OCI-M2 (cell line): ENCODE measurements at regions not wholly inside any gene's neighbourhood (a gene's known extent, or its start where the extent isn't known, plus 50 kb on each side); places are given as distances from the start of the nearest gene placed in this dataset.

Source experiments
- DNase-seq: peaks from one replicate; lab custom pipeline; 2025; ENCODE audit not compliant: unreplicated experiment; lab: John Stamatoyannopoulos, UW

DNA sequence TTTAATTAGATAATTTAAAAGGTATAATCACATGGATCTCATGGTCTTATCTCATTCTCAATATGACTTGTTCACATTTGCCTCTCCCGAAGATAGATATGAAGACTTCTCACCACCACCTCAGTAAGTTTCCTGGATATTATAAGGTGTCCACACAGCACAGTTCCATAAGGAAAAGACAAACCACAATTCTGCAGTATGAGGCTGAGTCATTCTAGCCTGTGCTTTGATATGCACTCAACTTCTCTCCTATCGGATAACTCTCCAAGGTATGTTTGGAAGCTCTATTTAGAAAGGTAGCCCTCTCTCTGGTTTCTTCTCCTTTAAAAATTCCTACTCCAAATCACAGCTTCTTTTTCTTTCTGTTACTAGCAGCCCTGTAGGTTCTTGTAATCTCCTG, 612.8 kb downstream of the ZPLD1 start:
- DNase-seq, result no peak

DNA sequence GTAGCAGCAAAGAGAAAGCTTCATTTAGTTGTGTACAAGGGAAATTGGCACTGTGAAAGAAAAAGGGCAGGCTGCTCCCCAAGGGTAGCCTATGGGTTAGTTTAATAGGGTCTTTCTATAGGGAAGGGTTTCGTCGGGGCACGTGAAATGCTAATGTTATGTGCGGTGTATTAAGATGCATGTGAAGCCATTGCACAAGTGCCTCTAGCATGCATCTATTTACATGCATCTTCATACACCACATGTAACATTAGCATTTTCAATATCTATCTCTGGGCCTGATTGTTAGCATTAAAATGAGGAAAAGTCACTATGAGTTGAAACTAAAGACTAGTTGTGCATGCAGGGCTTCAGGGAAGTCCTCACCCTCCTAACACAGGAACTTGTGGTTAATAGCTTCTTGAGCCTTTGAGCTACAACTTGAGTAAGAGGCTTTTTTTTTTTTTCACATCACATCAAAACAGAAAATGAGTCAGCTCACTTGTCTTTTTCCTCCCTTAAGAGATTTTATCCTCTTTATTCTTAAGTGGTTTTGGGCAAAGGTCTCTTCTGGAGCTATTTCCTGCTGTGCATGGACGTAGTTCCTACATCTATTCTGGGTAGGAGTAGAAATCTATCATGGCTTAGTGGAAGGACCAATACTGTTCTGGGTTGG, 613.4 kb downstream of the ZPLD1 start:
- no peak for DNase-seq

DNA sequence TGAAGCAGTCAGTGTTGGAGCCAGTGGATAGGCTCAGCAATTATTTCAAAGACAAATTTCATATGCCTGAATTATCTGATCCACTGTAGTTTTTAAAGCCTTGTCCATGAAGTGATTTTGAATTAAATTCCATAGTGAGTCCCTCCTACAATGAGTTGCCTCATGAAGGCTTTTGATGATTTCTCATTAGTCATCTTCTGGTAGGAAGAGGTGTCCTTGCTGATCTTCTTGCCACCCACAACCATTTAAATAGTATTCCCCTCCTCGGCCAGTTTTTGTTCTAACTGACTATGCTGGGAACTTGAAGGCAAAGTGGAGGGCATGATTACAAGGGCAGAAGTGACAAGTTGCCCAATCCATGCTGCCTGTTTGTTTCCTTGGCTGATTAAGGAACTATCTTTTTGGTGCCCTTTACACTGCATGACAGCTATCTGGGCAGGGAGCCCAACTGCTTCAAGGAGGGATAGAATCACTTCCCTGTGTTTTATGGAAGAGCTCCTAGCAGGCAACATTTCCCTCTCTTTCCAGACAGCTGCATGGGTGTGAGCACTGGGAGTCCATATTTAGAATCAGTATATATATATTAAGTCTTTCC, 617.5 kb downstream of the ZPLD1 start:
- DNase-seq, result no peak

DNA sequence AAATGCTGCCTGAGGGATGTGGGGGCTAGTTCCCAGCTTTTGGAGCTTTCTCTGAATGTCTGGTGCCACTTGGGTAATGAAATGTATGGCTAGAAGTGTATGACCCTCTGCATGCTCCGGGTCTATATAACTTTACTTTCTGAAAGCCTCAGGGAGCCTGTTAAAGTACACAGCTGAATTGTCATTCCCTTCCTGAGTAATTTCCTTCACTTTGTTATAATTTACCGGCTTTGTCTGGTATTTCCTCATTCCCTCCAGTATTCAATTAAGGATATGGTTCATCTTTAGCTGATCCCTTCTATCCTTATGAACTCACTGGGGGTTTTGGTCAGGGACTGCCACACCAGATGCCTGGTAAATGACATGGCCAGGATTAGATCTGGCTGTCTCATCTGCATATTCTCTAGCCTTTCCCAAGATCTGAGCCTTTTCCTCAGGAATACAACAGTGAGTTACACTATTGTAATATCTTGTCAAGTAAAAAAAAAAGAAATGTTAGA, 620.3 kb downstream of the ZPLD1 start:
- DNase-seq, result no peak

DNA sequence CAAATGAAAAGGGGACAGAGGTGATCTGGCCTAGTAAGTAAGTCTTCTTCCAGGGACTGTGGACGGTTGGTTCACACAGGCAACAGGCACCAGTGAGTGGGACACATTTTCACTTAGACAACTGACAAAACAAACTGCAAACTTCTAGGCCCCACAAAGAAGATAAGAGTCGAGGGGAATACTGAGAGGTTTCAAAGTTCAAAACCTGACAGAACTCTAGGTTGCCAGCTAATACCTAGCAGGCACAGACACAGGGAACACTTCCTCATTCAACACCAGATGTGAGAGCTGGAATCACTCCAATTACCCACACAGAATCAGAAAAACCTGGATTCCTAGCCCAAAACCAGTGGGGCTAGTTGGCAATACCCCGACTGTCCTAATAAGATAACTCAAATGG, 621.7 kb downstream of the ZPLD1 start:
- DNase-seq, result no peak

DNA sequence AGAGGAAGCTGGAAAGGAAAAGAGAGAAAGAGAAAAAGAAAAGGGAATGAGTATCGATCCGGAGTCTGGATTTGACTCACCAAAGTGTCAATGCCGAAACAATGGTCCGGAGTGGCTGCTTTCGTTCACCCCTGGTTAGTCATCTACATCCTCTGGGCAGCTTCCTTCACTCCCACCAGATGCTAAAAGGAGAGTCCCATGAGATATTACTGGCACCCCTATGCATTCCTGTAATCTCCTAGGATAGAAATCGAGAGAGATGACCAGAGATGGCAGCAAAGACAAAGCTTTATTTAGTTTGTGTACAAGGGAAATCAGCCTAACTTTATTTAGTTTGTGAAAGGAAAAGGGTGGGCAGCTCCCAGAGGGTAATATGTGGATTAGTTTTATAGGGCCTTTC, 622.2 kb downstream of the ZPLD1 start:
- DNase-seq, result no peak

DNA sequence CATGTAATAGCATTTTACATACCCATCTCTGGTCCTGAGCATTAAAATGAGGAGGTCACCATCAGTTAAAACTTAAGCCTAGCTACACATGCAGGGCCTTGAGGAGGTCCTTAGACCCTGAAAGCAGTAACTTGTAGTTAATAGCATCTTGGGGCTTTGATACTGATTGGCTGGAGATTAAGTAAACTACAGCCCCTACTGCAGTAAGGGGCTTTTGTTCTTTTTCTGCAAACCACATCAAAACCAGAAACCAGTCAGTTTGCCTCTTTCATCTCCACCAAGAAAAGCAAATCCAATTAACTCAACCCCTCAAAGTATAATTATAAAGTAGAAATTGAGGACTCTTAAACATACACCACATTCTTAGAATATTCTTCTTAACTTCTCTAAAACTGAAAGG, 622.7 kb downstream of the ZPLD1 start:
- no peak for DNase-seq

DNA sequence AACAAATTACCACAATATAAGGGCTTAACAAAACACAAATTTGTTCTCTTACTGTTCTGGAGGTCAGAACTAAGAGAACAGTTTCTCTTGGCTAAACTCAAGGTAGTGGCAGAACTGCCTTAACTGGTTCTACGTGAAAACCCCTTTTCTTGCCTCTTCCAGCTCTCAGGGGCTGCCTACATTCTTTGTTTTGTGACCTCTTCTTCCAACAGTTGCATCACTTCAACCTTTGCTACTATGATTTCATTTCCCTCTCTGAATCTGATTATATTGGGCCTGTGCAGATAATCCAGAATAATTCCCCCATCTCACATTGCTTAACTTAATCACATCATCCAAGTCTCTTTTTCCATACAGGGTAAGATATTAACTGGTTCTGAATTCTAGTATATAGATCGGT, 624.6 kb downstream of the ZPLD1 start:
- no peak for DNase-seq

DNA sequence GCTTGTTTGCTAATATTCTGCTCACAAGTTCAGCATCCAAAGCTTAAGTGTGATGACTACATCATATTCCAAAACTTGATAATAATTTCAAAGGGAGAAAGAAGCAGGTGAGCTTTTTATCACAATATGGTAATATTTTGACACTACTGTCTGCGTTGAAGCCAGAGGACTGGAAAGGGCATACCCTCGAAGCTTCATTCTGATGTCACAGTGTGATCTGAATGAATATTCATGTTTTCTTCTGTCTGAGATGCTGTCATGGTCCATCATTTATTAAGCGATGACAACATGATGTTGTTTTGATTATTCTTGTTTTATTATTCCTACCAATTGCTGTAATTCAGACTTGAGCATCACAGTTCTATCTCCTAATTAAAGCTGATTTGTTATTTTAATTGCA, 625.4 kb downstream of the ZPLD1 start:
- no peak for DNase-seq

DNA sequence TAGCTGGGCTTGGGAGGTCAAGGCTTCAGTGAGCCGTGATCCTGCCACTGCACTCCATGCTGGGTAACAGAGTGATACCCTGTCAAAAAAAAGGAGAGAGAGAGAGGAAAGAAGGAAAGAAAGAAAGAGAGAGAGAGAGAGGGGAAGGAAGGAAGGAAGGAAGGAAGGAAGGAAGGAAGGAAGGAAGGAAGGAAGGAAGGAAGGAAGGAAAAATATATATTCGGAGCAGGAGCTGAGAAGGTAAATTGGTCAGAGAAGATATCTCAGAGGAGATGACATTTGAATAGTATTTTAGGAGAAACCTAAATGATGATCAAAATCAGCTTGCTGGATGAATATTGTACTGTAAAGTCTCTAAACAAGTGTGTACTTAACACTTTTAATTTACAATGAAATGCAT, 633.1 kb downstream of the ZPLD1 start:
- no peak for DNase-seq

DNA sequence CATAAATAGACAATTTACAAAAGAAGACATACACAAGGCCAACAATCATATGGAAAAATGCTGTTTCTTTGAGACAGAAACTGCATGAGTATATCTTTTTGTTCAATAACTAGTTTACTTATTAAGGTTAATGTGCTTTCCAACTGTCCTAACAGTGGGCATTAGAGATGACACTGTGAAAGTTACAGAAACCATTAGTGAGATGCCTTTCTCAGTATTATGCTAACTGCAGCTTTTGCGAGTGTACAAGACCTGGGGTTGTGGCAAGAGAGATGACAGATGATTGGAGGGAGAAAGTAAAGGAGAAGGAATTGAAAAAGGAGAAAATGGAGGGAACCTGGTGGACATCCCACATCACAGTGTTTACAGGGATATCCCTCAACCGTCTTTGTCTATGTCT, 640.5 kb downstream of the ZPLD1 start:
- no peak for DNase-seq

DNA sequence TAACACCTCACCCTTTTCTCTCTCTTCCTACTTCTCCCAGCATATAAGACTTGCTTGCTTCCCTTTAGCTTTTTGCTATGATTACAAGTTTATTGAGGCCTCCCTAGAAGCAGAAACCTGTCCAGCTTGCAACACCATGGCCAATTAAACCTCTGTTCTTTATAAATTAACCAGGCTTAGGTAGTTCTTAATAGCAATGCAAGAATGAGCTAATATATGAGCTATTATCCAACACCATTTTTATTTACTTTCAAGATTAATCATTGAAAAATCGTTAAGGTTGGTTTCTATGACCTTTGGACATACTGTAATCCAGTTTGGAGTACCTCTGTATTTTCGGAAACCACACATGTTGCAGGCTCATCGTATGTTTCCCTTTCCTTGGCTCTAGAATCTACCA, 643.1 kb downstream of the ZPLD1 start:
- no peak for DNase-seq

DNA sequence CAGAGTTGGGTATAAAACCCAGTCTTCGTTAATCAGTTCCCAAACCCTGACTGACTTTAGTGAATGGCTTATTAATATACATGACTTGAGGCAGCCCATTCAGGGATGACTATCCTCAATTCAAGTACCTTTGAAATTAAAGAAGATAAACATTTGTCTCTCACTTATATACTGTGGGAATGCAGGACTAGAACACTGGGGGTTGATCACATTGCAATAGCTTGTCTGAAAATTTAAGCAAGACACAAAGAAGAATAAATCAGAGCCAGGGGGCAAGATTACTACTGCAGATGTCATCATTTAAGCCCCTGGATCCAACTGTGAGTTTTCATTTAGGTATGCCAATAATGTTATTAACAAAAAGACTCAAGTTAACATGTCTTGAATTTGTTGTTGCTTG, 647.7 kb downstream of the ZPLD1 start:
- no peak for DNase-seq

DNA sequence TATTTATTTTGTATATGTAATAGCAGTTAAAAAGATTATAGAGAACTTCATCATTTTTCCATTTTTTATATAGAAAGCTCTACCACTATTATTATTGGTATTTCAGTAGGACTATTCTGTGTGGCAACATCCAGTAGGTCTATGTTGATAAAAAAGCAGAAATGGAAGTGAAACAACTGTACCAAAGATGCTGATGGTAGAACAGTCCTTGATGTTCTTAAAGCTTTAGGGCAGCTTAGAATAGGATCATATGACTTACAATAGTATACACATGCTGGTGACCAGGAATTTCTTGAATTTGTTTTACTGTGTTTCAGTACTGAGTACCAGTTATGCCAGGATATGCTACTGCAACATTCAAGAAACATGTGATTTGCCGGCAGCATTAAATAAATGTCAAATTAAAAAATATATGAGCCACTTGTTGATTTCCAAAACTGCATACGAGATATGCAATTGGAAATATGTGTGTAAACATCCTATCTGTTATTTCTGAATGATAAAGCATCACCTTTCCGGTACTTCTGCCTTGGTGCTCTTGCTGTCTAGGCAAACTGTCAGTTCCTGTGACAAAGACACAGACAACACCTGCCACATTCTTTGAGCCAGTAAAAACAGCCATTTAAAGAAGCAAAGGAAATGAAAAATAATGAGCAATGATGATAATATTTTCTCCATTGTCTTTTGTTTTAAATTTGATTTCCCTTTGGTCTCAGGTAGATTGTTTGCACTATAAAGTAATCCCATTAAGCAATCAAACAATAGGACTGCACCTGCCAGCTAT, 649.2 kb downstream of the ZPLD1 start:
- no peak for DNase-seq

DNA sequence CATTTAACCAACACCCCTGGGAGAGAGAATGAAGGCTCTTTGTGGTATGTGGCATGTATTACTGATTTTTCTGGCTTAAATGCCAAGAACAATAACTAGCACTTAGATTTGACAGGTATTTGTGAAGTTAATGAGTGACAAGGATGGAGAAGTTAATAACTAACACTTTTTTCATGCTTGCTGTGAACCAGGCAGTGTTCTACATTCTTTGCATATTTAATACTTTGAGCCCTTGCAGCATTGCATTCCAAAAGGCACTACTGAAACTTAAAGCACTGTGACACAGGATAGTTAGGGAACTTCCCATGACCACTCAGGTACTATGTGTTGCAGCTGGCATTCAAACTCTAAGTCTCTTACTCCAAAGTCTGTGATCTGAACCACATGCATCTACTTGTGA, 650.6 kb downstream of the ZPLD1 start:
- DNase-seq, result no peak

DNA sequence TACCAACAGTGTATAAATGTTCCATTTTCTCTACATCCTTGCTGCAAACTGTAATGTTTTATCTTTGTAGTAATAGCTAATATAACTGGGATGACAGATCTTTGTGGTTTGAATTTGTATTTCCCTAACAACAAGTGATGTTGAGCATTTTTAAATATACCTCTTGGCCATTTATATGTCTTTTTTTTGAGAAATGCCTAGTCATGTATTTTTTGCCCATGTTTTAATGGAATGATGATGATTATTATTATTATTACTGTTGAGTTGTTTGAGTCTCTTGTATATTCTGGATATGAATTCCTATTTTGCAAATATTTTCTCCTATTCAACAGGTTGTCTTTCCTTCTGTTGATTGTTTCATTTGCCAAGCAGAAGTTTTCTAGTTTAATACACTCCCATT, 654.9 kb downstream of the ZPLD1 start:
- DNase-seq, result no peak

DNA sequence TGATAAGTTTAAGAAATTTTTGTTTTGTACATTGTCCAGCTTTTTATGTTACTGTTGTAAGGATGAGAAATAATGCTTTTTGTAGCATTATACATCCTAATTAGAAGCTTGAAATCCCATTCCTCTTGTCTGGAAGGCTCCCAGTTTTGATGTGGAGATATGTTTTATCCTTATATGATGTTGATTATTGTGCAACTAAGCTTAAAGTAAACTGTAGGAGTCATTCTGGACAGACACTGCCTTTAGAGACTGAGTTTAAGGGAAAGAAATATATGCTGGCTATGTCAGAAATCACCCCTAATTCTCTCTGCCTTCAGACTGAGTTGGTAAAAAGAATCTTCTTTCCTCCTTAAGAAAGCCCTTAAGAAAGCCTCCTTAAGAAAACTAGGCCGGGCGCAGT, 670.4 kb downstream of the ZPLD1 start:
- no peak for DNase-seq

DNA sequence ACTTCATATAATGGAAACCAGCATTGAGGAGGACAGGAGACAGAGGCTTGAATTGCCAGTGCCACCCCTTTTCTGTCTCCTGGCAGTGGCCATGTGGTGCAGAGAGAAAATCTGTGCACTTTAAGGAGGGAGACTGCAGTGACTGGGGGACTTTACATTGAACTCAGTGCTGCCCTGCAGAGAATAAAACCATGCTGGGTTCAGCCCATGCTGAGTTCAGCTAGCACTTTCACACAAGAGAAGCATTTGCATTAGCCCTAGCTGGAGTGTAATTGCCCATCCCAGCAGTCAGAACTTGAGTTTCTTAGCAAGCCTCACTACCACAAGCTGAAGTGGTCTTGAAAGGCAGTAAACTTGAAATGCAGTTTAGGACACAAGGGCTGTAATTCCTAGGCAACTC, 677.5 kb downstream of the ZPLD1 start:
- DNase-seq, result no peak

DNA sequence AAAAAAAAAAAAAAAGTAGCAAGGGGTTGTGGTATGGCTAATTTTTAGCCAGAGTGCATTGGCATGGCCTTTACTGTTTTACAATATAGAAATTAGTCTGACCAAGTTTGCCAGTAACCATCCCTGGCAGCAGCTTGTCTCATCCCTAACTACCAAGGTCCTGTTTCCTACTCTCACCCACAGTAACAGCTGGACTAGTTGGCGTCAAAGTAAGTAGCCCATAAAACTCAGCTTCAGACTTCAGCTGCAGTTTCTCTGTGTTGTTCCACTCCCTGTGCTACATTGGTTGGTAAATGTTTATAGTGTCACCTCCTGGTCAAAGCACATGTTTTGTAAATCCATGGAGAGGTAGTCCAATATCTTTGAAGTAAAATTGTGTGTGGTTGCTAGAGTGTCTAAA, 691.3 kb downstream of the ZPLD1 start:
- DNase-seq, result no peak

DNA sequence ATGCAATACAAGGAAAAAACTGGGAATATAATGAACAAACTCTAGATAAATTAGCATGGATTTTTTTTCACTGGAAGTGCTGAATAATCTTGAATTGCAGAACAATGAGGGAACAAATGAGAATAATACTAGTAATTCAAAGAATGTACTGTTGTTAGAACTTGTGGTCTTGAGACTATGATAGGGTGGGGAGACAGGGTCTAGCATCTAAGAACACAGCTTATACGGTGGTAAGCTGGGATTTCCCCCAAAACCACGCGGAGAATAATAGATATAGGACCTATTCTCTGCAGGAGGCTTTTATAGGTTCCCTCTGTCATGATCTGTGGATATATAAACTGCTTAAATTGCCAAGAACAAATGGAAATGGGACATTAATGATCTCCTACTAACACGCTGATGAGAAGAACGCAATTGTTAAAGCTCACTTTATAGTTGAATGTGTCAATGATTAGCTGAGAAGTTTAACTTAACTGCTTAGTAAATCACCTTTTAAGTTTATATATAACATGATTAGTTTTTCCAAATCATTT, 692.3 kb downstream of the ZPLD1 start:
- DNase-seq, result no peak

DNA sequence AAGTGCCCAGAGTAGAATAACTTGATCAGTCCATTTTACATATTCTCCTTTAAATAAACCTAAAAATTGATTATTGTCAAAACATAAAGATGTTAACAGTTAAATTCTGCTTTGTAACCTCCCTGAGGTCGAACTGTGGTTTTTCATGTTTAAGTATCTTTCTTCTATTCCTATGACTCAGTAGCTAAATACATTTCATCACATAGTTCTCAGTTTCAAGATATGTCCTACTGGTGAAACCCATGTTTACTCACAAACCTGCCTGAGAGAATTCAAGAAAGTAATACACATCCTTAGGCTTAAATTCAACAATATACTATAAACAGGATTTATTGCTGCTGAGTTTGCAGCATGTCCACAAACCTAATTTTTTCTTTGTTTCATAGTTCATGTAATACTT, 692.9 kb downstream of the ZPLD1 start:
- DNase-seq, result no peak
